SK-MEL-5 (cell line): ENCODE measurements at regions not wholly inside any gene's neighbourhood (a gene's known extent, or its start where the extent isn't known, plus 50 kb on each side); places are given as distances from the start of the nearest gene placed in this dataset.

Experiments
- DNase-seq: peaks from one replicate; pipeline ENCODE4 v3.0.0-alpha.2; 2016; ENCODE audit warnings: low read depth, low spot score
- in situ Hi-C: cut with HindIII; loops from 2 replicates; pipeline ENCODE4 v1.10.0; 2016; ENCODE audit warnings: low sequenced_read_pairs, high pct_unique_total_duplicates, low pct_unique_long_range_greater_than_20kb

DNA sequence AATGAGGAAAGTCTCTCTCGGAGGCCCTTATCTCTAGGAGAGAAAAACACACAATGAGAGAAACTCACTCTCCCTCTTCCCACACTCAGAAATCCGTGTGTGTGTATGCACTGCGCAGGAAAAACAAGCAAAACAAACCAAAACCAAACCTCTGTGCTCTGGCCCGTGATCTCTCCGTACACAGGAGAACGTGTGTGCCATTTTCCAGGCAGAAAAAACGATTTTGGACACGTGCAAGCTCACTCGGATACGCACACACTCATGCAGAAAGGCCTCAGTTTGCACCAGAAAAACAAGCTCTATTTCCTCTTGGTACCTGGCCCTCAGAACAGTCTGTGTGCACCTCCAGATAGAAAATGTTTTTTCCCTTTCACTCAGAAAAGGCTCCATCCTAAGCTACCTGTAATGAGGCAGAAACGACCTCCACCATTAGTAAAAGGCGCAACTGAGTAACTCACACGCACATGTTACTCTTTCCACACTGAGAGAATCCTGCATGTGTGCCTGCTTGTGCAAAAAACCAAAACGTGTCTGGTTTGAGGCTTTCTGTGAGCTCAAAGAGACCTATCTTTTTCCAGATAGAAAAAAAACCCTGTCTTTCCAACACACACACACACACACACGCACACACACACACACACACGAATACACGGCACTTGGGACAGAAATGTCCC is 99.2 kb downstream of the EDN3 start:
- DNase-seq = no peak
- in situ Hi-C loops = loop anchor here (10.0 kb wide), 1 partner anchor 225 kb away; no protein-coding TSS in a partner anchor

DNA sequence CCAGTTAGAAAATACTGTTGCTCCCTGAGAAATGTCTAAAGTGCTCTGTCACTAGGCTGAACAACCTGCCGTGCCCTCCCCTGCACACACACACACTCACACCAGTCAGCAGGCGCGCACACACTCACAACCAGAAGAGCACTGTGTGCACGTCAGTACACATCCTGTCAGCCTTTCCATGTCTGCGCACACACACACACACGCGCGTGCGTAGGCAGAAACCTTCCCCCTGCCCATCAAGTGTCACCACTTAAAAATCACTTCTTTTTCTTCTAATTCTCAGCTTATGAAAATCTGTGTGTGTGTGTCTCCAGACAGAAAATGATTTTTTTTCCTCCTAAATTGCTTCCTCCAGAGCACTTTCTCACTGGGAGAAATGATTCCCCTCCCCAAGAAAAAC is 100.3 kb downstream of the EDN3 start:
- DNase-seq = no peak
- in situ Hi-C loops = loop anchor here (10.0 kb wide), 1 partner anchor 226 kb away; no protein-coding TSS in a partner anchor

DNA sequence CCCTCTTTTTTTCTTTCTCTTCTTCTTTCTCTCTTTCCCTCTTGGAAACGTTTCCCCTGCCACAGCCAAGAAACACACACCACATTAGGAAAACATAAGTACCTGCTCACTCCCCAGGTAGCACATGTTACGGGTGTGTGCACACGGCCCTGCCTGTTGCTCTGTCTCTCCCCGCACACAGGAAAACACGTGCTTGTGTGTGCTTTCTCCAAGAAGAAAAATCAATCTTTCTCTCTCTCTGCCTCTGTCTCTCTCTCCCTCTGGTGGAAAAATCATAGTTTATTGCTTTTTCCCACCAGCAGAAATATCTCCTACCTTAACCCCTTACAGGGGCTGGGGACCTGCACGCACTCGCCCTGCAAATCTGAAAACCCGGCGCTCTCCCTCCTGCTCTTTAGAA is 102.3 kb downstream of the EDN3 start:
- in situ Hi-C loops = loop anchor here (10.0 kb wide), 1 partner anchor 228 kb away; no protein-coding TSS in a partner anchor
- DNase-seq = peak; percentile 17

DNA sequence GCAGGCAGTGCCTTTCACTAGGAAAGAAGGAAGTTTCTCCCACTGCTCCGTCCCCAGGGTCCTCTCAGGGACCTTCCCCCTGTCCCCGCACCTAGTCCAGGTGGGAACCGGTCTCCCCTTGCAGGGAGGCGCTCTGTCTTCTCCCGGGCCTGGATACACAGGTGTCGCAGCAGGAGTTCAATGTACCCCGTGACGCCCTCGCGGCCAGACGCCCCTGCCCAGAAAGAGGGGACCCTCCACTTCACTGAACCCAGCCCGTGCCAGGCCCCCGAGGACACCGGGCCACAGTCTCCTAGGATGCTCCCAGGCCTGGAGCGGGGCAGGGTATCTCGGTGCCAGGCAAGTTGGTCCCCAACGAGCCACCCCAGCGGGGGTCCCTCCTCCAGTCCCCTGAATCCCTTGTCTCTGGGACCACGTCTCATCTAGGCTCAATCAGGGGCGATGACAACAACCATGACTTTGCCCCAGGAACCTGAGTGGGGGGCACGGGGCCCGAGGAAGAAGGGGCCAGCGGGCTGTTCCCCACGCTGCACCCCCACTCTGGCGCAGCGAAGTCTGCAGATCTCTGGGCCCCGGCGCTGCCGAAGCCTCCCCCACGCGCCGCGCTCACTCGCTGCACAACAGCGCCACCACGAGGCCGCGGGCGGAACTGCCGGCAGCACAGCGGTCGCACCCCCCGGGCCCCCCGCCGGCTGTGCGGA is 103.0 kb downstream of the EDN3 start:
- peak; percentile 43 for DNase-seq
- in situ Hi-C loops = loop anchor here (10.0 kb wide), 1 partner anchor 229 kb away; no protein-coding TSS in a partner anchor

DNA sequence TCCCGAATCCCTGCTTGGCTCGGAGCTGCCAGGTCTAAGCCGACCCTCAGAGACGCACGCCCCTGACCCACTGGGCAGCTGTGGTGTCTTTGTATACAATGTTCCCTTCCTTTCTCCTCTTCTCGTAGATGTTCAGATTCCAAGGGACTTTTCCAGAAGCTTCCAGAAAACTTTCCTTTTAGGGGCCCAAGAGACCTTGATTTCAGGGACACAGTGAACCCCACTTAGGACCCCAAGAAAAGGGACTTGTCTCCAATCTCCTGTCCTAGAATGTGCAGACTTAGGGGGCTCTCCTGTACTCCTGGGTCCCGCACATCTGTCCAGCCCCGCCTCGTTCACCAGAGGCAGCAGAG is 103.5 kb downstream of the EDN3 start:
- in situ Hi-C loops = loop anchor here (10.0 kb wide), 1 partner anchor 229 kb away; no protein-coding TSS in a partner anchor
- DNase-seq = no peak

DNA sequence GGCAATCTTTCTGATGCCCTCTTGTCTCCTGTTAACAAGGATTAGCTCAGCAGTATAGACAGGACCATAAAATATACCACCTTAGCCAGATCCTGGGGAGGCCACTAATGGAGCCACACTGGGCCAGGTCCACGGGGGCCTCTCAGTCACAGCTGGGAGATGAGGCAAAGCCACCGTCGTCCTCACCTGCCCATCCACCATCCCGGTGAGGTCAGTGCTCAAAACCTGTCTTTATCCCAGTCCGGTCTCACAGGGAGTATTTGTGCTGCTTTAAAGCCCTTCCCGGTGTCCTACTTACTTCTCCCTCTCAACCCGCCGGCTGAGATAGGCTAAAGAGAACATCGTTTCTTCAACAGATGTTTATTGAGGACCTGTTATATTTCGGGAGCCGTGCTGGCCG is 104.3 kb downstream of the EDN3 start:
- in situ Hi-C loops = loop anchor here (10.0 kb wide), 1 partner anchor 230 kb away; no protein-coding TSS in a partner anchor
- DNase-seq = no peak

DNA sequence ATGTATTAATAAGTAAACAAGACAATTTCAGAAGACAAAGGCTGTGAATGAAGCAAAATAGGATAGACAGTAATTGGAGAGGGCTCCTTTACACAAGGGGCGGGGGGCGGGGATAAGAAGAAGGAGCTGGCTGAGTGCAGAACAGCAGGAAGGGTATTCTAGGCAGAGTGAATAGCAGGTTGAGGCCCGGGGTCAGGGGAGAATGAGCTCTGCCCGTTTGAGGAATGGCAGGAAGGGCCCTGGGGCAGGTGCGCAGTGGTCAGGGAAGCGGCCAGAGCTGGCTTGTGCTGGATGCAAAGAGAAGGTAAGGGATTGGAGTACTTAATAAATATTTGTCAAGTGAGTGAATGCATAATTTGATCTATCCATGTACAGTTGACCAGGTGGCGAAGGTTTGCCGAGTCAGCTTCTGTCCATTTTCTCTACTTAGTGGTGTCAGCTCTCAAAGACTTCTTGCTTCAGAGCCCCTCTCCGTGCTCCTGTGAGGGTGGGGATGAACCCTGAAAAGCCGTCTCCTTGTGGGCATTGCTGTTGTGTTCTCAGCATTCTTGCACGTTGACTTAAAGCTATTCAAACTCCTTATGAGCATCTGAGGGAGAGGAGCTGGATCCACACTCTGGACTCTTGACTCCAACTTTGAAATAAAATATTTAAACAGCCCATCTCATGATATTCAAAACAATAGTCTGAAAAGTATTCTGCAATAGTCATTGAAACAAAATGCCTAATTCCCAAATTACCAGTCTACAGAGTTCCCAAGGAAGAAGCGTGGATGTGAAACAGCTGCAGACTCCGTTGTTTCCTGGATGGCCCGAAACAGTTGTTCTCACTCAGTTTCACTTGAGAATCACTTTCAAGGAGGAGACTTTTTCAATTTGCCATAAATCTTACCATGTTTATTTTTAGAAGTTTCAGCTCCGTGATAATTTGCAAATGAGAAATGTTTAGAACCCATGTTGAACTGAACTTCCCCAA is 105.1 kb downstream of the EDN3 start:
- no peak for DNase-seq
- in situ Hi-C loops = loop anchor here (10.0 kb wide), 1 partner anchor 231 kb away; no protein-coding TSS in a partner anchor

DNA sequence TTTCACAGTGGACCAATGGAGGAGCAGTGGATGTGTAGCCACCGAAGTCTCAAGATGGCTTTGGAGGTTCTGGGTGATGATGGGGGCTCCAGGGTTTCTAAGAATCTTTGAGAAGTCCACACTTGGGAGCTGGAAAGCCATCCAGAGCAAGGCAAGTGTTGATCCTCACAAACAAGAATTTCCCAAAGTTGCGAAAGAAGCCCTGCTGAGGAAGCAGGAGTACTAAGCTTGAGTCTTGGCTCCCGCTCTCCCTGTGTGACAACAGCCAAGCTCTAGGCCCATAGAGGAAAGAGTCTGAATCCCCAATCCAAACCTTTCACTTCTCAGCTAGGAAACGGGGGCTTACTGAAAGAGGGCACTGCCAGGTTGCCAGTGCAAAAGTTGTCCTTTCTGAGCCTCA is 106.0 kb downstream of the EDN3 start:
- in situ Hi-C loops = loop anchor here (10.0 kb wide), 1 partner anchor 232 kb away; no protein-coding TSS in a partner anchor

DNA sequence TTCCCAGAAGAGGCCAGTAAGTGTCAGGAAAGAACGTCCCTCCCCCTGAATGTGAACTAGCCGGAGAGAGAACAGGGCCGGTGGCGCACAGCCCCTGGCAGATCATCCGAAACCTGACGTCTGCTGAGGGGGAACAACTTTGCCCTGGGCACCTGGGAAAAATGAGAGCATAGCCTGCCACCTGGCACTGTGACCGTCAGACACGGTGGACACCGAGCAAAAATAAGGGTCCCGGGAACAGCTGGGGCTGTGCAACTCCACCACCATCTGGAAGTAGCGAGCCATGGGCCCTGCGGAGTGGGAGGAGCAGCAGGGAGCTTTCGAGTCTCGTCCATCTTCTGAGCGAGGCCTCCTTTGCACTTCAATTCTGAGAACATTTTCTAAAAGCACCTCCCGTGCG is 110.8 kb downstream of the EDN3 start:
- no peak for DNase-seq
- in situ Hi-C loops = no loop called here

More for the DNA sequence above, 106.0 kb downstream of the EDN3 start:
- DNase-seq = no peak

DNA sequence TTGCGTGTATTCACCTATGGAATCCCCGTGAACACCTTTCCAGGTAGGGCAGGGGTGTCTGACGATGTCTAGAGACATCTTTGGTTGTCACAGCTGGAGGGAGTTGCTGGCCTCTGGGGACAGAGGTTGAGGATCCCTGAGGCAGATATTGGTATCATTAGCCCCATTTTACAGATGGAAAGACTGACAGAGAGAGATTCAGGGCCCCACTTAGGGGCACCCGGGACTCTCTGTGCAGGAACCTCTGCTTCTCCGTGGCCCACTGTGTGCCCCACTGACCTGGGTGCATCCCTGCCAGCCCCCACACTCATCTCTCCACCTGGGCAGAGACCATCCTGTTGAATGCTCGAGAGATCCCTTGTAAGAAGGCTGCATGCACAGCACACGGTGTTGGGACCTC is 111.2 kb downstream of the EDN3 start:
- DNase-seq = no peak
- in situ Hi-C loops = no loop called here

DNA sequence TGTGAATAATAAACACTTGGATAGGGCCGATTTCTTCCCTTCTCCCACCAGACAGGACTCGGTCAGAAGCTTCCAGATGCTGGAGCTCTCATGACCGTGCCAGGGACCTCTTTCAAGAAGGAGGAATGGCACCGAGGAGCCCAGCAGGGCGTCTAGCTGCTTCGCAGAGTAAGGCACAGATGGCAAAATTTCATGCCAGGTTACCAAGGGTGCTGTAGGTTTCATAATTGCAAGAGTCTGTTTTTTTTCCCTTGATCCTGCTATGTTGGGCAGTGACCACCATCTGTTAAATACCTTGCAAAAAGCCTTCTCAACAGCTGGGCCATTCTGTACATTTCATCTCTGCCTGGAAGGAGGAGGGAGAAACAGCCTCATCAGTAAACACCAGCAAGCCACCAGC is 111.8 kb downstream of the EDN3 start:
- no peak for DNase-seq
- in situ Hi-C loops = no loop called here

DNA sequence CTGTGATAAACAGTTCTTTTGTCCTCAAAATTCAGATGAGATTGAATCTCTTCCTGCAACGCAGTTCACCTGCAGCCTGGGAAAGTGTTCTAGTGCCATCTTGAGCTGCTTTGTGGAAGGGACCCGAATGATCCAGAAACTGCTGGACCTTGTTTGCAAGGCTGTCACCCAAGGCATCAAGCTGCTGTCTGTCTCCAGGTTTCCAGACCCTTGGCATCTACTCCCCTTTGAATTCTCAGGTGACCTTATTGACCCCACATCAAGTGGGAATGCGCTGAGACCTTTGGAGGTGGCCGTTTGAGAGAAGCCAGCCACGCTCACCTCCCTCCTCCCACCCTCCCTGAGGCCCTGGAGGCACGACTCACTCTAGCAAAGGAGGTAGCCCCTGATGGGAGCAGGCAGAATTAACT is 112.5 kb downstream of the EDN3 start:
- in situ Hi-C loops = no loop called here
- DNase-seq = no peak

DNA sequence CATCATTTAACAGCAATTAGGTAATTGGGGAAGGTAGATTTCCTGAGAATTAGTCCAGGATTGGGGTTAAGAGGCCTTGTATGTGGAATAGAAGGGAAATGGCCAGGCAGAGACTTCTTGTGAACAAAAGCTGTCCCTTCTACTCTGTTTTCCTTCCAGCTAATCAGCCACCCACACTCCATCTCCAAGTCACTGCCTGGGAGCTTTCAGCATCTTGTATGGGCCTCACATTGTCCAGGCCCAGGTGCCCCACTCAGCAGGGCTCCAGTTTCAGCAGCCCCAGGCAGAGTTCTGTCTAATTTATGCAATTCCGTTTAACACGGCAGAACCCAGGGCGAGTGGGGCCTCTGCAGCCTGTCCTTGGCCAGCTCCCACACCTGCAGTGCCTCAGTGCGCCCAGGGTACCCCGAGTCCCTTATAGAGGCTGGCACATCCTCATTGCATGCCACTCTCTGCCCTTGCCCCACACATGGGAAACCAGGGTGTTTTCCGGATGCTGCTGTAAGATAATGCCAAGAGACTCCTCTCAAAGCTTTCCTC is 113.0 kb downstream of the EDN3 start:
- DNase-seq = no peak
- in situ Hi-C loops = no loop called here

DNA sequence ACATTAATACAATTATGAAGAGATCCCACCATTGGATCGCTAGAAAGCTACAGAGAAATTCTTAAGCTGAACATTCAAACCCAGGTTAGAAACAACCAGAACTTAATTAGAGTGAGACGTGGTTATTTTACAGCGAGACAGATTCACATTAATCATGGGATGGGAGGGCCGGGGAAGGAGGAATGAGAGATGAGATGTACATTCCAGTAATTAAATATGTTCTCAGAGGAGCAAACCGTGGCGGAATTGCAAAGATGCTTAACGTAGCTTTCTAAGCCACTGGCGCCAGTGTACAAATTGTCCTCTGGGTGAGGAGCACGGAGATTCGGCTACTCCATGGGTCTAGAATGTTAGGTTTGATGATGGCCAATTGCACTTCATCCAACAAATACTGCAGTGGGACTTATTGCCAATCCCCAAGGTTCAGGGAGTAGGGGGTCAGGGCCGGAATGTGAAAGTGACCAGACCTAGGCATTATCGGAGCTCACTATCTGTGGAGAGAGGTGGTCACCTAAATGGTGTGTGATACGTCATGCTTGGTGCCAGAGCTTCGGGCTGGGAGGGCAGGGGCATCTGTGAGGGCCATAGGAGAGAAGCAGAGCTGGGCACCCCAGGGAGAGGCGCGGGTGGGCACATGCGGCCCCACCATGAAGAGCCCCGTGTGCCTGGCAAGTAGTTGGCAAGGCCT is 114.7 kb downstream of the EDN3 start:
- in situ Hi-C loops = no loop called here

DNA sequence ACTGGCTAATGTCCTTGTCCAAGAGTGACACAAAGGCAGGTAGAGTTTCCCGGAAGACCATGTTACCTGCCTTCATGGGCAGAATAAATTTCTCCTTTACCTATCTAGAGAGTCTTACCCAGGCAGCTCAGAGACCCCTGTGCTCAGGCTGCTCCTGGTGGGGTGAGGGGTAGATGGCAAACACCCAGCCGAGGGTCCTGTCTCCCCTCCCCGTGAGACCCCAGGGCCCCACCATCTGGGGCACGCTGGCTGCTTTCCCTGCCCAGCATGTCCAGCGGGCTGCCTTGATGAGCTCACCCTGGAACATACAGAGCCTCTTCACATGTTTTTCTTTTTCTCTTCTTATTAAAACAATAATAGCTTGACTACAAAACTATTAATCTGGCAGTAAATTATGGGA is 116.5 kb downstream of the EDN3 start:
- in situ Hi-C loops = no loop called here
- no peak for DNase-seq

More for the DNA sequence above, 114.7 kb downstream of the EDN3 start:
- DNase-seq = no peak

DNA sequence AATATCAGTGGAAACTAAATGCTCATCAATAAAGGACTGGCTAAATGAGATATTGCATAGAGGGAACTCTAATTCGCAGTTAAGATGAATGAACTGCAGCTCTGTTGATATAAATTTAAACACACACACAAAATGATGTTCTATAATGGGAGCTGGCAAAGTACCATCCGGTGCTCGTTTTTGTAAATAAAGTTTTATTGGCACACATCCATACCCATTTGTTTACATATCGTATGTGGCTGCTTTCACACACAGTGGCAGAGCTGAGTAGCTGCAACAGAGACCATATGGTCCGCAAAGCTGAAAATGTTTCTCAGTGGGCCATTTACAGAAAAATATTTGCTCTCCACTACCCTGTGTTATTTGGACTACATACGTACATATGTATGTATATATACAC is 120.7 kb downstream of the EDN3 start:
- in situ Hi-C loops = no loop called here
- DNase-seq = no peak
